ENCODE measurements at regions not wholly inside any gene's neighbourhood (a gene's known extent, or its start where the extent isn't known, plus 50 kb on each side); places are given as distances from the start of the nearest gene placed in this dataset.

DNA sequence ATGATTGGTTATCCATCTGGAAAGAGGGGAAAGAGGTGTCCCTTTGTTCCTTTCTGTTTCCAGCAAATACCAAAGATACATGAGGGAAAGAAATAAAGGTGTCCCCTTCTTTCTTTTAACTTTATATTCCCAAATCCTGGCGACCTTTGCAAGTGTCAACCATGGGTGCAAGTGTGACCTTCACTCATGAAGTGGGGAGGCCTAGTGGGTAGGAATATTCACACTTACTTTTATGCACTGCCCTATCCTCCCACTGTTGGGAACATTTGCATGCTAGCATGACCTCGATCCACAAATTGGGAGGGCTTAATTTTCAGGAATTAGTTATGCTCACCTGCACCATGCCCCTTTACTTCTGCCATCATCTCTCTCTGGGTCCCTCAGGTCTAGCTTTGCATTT, 70.2 kb upstream of the ZNF804A start:
- Histone ChIP-seq H2AFZ (no peak overlapping the region), H3K4me1 (ENCODE audit: insufficient read depth) (no peaks in the 10 kb centered on the region), H3K4me3 (no peak overlapping the region), H3F3A (replicated peaks; ENCODE audit: low read depth) (no peaks in the 10 kb centered on the region), H3K4me2 (no peak overlapping the region), H3K79me2 (replicated peaks; ENCODE audit: insufficient read depth) (no peaks in the 10 kb centered on the region), H3K36me3 (ENCODE audit: insufficient read depth) (no peaks in the 10 kb centered on the region; the same call in 1 of the 2 replicates), H3K27ac (ENCODE audit: low read depth) (no peak overlapping the region), H3K27me3 (ENCODE audit: insufficient read depth) (no peaks in the 10 kb centered on the region), H4K20me1 (replicated peaks; ENCODE audit: insufficient read depth) (no peaks in the 10 kb centered on the region), H3K9me2 (ENCODE audit: insufficient read depth) (no peaks in the 10 kb centered on the region)
- ATAC-seq (no peak), DNase-seq (ENCODE audit: low spot score) (no peak)
- H3K4me3 Mint-ChIP-seq = no peak overlapping the region
- H3K27me3 Mint-ChIP-seq (ENCODE audit: insufficient read depth, low read depth, poor library complexity) = peaks cover 2% of the 10 kb centered on the region
- no peaks in the 10 kb centered on the region for H3K4me1 Mint-ChIP-seq
- H3K9me3 Mint-ChIP-seq = peaks cover 37% of the 10 kb centered on the region
- H3K36me3 Mint-ChIP-seq (ENCODE audit: low read depth) = peaks cover 24% of the 10 kb centered on the region; the same call in 2 of the 3 replicates
- no peak overlapping the region for H3K27ac Mint-ChIP-seq
- no peak for TF ChIP-seq STAT1 (IDR thresholded peaks at IDR 0.05; ENCODE audit: unreplicated experiment)
- no peak for TF ChIP-seq NANOG (IDR thresholded peaks at IDR 0.05; ENCODE audit: borderline replicate concordance)
- TF ChIP-seq CREB1 (CRISPR knock-in tag; IDR thresholded peaks at IDR 0.05; ENCODE audit: low read depth) = no peak
- no peak for TF ChIP-seq POLR2AphosphoS5 (IDR thresholded peaks at IDR 0.05; ENCODE audit: low read depth)
- TF ChIP-seq, protein P1, sequence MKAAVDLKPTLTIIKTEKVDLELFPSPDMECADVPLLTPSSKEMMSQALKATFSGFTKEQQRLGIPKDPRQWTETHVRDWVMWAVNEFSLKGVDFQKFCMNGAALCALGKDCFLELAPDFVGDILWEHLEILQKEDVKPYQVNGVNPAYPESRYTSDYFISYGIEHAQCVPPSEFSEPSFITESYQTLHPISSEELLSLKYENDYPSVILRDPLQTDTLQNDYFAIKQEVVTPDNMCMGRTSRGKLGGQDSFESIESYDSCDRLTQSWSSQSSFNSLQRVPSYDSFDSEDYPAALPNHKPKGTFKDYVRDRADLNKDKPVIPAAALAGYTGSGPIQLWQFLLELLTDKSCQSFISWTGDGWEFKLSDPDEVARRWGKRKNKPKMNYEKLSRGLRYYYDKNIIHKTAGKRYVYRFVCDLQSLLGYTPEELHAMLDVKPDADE (IDR thresholded peaks at IDR 0.05) = no peak
- TF ChIP-seq JUNB (IDR thresholded peaks at IDR 0.05; ENCODE audit: unreplicated experiment) = no peak
- TF ChIP-seq ZNF331 (CRISPR knock-in tag; IDR thresholded peaks at IDR 0.05; ENCODE audit: low read depth) = no peak

DNA sequence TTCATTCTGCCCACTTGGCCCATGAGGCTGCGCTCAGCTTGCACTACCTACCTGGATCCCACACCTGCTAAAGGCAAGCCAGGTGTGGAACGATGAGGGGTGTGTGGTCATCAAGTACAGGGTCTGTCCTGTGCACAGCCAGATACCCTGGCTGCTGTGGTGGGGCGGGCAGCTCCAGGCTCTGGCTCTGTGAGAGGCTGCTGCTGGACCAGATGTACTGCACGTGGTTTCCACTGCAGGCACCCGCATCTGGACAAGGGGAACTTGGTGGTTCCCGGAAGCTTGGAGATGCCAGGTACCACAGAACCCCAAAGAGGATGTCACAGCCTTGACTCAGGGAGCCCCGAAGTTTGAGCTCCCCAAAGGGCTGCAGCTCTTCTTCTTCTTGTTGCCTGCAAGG, 68.1 kb upstream of the ZNF804A start:
- ATAC-seq (no peak), DNase-seq (ENCODE audit: low spot score) (no peak)
- Histone ChIP-seq H3K27me3 (ENCODE audit: insufficient read depth) (no peaks in the 10 kb centered on the region), H3K9me2 (ENCODE audit: insufficient read depth) (no peaks in the 10 kb centered on the region), H3K4me3 (no peak overlapping the region), H3K36me3 (ENCODE audit: insufficient read depth) (no peaks in the 10 kb centered on the region; the same call in 1 of the 2 replicates), H3K4me1 (ENCODE audit: insufficient read depth) (no peaks in the 10 kb centered on the region), H2AFZ (no peak overlapping the region), H3F3A (replicated peaks; ENCODE audit: low read depth) (no peaks in the 10 kb centered on the region), H3K4me2 (no peak overlapping the region), H4K20me1 (replicated peaks; ENCODE audit: insufficient read depth) (no peaks in the 10 kb centered on the region), H3K27ac (ENCODE audit: low read depth) (no peak overlapping the region), H3K79me2 (replicated peaks; ENCODE audit: insufficient read depth) (no peaks in the 10 kb centered on the region)
- H3K36me3 Mint-ChIP-seq (ENCODE audit: low read depth) = peaks cover 24% of the 10 kb centered on the region; the same call in 2 of the 3 replicates
- no peak overlapping the region for H3K27ac Mint-ChIP-seq
- H3K27me3 Mint-ChIP-seq (ENCODE audit: insufficient read depth, low read depth, poor library complexity) = peaks cover 2% of the 10 kb centered on the region
- H3K9me3 Mint-ChIP-seq = peaks cover 37% of the 10 kb centered on the region
- H3K4me1 Mint-ChIP-seq = no peaks in the 10 kb centered on the region
- H3K4me3 Mint-ChIP-seq = no peak overlapping the region
- TF ChIP-seq, protein P2, sequence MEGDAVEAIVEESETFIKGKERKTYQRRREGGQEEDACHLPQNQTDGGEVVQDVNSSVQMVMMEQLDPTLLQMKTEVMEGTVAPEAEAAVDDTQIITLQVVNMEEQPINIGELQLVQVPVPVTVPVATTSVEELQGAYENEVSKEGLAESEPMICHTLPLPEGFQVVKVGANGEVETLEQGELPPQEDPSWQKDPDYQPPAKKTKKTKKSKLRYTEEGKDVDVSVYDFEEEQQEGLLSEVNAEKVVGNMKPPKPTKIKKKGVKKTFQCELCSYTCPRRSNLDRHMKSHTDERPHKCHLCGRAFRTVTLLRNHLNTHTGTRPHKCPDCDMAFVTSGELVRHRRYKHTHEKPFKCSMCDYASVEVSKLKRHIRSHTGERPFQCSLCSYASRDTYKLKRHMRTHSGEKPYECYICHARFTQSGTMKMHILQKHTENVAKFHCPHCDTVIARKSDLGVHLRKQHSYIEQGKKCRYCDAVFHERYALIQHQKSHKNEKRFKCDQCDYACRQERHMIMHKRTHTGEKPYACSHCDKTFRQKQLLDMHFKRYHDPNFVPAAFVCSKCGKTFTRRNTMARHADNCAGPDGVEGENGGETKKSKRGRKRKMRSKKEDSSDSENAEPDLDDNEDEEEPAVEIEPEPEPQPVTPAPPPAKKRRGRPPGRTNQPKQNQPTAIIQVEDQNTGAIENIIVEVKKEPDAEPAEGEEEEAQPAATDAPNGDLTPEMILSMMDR (conservative IDR thresholded peaks at IDR 0.05; ENCODE audit: low read depth in 2 of 2) = no peak
- no peak for TF ChIP-seq STAT1 (IDR thresholded peaks at IDR 0.05; ENCODE audit: unreplicated experiment)
- TF ChIP-seq EZH2 (IDR thresholded peaks at IDR 0.05; ENCODE audit: low read depth, unreplicated experiment) = no peak
- no peak for TF ChIP-seq ZNF331 (CRISPR knock-in tag; IDR thresholded peaks at IDR 0.05; ENCODE audit: low read depth)
- no peak for TF ChIP-seq EZH2phosphoT487 (IDR thresholded peaks at IDR 0.05; ENCODE audit: unreplicated experiment)
- TF ChIP-seq, protein P1 (IDR thresholded peaks at IDR 0.05) = no peak
- TF ChIP-seq, protein P3, sequence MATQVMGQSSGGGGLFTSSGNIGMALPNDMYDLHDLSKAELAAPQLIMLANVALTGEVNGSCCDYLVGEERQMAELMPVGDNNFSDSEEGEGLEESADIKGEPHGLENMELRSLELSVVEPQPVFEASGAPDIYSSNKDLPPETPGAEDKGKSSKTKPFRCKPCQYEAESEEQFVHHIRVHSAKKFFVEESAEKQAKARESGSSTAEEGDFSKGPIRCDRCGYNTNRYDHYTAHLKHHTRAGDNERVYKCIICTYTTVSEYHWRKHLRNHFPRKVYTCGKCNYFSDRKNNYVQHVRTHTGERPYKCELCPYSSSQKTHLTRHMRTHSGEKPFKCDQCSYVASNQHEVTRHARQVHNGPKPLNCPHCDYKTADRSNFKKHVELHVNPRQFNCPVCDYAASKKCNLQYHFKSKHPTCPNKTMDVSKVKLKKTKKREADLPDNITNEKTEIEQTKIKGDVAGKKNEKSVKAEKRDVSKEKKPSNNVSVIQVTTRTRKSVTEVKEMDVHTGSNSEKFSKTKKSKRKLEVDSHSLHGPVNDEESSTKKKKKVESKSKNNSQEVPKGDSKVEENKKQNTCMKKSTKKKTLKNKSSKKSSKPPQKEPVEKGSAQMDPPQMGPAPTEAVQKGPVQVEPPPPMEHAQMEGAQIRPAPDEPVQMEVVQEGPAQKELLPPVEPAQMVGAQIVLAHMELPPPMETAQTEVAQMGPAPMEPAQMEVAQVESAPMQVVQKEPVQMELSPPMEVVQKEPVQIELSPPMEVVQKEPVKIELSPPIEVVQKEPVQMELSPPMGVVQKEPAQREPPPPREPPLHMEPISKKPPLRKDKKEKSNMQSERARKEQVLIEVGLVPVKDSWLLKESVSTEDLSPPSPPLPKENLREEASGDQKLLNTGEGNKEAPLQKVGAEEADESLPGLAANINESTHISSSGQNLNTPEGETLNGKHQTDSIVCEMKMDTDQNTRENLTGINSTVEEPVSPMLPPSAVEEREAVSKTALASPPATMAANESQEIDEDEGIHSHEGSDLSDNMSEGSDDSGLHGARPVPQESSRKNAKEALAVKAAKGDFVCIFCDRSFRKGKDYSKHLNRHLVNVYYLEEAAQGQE (IDR thresholded peaks at IDR 0.05; ENCODE audit: unreplicated experiment) = no peak
- no peak for TF ChIP-seq CREB1 (CRISPR knock-in tag; IDR thresholded peaks at IDR 0.05; ENCODE audit: low read depth)

All from GM23338 (cell line).